HG03175 (cell line): ENCODE measurements at regions not wholly inside any gene's neighbourhood (a gene's known extent, or its start where the extent isn't known, plus 50 kb on each side); places are given as distances from the start of the nearest gene placed in this dataset.
A peak's percentile ranks its signal among the peaks of the same experiment; 100 is the strongest.
"Not testable (repeated sequence)": the region's sequence is repeated elsewhere in the genome, so short reads cannot be mapped to it uniquely, and the experiment has no call there.

Experiments used
- ATAC-seq: cut with Tn5 transposase; IDR thresholded peaks from one replicate; pipeline ENCODE4 v1.9.1; 2021; ENCODE audit warnings: mild to moderate bottlenecking, moderate library complexity; ENCODE audit not compliant: unreplicated experiment

DNA sequence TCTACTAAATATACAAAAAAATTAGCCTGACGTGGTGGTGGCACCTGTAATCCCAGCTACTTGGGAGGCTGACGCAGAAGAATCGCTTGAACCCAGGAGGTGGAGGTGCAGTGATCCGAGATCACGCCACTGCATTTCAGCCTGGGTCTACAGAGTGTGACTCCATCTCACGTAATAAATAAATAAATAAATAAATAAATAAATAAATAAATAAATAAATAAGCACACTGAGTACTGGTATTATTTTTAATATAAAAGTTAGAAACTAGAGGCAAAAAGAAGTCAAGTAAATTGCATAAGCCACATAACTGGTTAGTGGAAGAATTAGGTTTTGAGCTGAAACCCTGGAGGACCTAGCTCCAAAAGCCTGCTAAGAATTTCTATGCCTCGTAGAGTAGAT is 1262.7 kb upstream of the PABPC4L start:
- ATAC-seq: no peak

DNA sequence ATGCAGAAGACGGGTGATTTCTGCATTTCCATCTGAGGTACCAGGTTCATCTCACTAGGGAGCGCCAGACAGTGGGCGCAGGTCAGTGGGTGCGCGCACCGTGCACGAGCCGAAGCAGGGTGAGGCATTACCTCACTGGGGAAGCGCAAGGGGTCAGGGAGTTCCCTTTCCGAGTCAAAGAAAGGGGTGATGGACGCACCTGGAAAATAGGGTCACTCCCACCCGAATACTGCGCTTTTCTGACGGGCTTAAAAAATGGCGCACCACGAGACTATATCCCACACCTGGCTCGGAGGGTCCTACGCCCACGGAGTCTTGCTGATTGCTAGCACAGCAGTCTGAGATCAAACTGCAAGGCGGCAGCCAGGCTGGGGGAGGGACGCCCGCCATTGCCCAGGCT is 1246.0 kb upstream of the PABPC4L start:
- not testable (repeated sequence) for ATAC-seq

DNA sequence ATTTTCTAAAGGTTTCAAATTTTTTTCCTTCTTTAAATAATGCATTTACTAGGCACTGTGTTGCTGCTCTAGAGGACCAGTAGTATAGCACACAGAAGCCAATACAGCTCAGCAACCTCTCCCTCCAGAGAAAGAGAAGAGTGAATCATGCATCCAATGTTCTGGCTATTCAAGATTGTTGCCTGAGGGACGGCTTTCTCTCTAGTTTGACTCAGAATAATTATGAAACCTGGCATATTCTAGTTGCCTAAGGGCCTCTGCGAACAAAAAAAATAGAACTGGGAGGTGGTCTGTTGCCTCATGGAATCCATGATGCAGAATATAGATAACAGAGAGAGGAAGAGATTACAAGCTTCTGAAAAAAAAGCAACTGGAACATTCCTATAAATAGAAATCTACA is 1233.3 kb upstream of the PABPC4L start:
- no peak for ATAC-seq

- ATAC-seq: no peak
Observed at GRCh38 chr4:135429528-135429927, 1227.9 kb upstream of the PABPC4L start.

DNA sequence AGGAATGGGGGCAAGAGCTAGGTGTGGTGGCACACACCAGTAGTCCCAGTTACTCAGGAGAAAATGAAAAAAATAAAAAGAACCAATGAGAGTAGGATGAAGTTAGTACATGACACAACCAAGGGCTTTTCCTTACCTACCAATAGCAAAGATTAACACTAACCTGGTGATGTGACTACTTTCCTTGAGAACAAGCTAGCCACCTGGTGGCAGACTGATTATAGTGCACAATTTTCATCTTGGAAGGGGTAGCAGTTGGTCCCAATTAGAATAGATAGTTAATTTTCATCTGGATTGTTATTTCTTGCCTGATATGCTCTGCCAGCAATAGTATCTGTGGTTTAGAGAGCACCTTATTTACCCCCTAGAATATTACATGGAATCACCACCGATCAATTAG is 1216.8 kb upstream of the PABPC4L start:
- ATAC-seq: peak; percentile 62

DNA sequence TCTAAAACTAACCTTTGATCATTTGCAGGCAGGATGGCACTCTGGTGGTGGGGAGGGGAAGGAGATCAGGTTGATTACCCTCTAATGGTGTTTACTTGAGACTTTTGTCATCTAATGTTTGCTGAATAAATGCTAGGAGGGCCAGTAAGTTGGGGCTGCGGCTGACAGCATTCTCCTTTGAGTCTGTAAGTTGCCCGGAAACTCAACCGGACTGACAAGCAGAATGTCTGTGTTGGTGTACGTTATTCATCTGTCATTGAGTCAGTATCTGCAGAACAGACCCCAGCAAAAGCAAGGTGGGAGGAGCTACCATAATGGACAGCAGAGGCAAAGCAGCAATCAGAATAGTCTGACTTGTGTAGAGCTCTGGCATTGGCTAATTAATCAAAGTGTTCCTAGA is 1210.6 kb upstream of the PABPC4L start:
- no peak for ATAC-seq

DNA sequence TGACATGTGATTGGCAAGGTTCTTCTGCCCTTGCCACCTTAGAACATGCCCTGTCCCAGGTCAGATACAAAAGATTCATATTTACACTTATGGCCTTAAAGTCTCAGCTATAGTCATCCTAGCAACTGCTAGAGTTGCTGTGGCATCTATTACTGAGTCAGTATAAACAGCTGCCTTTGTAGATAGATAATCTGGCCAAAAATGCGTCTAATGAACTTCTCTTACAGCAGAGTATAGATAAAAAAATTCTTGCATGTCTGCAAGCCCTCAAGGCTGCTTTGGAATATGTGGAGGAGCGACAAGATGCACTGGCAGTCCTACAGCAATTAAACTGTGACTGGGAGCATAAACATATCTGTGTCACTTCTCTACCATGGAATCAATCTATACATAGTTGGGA is 1209.7 kb upstream of the PABPC4L start:
- no peak for ATAC-seq

DNA sequence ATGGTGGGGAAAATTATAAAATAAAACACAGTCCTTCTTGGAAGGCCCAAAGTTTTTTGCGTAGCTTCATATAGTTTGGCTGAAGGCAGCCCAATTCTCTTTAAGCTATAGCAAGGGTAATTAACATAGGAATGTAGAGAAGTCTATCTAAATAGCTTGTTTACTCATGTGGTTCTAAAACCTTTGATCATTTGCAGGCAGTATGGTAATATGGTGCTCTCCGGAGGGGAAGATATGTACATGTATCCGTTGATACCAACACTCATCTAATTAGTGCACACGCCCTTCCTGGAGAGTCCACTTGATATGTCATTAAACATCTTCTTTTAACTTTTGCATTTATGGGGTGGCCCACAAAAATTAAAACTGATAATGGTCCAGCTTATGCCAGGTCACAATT is 1207.7 kb upstream of the PABPC4L start:
- ATAC-seq: not testable (repeated sequence)

DNA sequence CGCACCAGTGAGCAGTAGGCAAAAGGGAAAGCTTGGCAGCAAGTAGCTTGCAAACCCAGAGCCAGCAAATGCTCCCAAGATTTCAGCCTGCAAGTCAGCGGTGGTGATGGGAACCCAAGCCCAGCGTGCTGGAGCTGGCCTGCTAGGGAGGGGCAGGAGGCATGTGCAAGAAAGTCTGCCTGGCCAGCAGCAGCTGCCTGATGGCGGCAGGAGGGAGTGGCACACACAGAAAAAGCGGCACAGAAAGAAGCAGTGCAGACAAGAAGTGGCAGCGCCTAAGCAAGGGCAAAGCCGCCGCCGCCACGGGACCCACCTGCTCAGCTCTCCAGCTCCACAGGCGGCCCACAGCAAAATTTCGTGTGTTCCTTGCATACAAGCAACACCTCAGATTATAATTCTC is 1206.5 kb upstream of the PABPC4L start:
- no peak for ATAC-seq

DNA sequence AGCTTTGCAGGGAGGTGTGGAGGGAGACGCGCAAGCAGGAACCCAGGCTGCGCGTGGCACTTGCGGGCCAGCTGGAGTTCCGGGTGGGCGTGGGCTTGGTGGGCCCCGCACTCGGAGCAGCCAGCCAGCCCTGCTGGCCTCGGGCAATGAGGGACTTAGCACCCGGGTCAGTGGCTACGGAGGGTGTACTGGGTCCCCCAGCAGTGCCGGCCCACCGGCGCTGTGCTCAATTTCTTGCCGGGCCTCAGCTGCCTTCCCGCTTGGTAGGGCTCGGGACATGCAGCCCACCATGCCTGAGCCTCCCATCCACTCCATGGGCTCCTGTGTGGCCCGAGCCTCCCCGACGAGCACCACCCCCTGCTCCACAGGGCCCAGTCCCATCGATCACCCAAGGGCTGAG is 1205.0 kb upstream of the PABPC4L start:
- ATAC-seq: not testable (repeated sequence)

DNA sequence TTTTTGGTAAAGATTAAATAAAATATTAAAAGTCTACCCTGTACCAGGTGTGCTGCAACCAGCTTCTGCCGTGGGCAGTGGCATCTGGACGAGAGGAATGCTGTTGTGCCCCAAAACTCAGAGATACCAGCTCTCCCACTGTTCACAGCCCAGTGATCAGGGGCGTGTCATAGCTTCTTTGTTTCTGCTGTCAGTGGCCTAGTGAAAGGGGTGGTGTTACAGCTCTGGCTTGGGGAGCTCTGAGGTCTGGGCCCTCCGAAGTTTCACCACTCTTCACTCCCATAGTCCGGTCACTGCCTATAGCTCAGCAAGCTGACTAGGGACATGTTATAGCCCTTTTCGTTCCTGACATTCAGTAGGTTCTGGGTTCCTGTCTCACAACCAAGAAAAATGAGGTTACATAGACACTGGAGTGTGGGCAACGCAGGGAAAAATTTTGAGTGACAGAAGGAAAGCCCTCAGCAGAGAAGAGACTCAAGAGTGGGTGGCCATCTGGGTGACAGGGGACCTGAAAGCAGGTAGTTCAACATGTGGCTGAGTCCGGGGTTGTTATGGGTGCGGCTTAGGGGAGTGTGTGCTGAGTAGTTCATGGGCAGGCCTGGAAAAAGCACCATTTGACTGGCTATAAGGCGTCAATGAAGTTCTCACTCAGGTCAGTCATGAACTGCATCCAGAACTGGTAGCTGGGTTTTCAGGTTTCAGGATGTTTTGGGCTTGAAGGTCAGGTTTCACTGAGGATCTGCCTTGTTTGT is 1184.4 kb upstream of the PABPC4L start:
- no peak for ATAC-seq

DNA sequence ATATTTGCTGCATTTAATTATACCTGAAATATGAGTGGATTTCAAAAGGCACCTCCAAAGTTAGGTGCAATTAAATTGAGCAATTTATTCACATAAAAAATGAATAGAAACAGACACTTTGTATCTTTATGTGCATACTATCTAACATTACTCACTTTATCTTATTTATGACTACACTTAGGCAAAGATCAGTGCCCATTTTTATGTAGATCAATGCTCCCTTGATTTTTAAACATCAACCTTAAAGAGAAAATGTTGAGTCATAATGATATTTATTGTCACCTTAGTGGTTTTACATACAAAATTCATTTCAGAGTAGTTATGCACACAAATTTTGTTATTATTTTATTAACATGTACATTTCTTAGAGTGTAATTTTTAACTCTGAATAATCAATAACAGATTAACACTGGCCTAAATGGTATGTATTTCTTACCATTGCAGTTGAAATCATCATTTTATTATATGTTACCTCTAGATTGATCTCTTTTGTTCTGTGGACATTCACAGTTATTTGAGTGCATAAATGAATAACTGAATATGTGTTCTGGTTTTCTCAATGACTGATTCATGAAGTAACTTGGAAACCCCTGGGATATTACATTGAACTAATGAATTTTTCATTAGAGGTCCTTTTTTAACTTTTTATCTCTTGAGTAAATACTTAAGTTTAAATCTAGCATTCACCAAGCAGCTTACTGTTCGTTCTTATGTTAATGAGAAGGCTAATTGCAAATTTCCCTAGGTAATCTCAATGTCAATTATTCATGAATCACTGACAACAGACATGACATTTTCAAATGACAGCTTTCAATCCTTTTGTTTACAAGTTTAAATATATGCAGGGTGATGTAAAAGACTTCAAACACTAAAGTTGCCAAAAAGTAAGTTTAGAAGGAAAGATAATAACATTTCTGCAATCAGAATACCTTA is 1182.0 kb upstream of the PABPC4L start:
- no peak for ATAC-seq

DNA sequence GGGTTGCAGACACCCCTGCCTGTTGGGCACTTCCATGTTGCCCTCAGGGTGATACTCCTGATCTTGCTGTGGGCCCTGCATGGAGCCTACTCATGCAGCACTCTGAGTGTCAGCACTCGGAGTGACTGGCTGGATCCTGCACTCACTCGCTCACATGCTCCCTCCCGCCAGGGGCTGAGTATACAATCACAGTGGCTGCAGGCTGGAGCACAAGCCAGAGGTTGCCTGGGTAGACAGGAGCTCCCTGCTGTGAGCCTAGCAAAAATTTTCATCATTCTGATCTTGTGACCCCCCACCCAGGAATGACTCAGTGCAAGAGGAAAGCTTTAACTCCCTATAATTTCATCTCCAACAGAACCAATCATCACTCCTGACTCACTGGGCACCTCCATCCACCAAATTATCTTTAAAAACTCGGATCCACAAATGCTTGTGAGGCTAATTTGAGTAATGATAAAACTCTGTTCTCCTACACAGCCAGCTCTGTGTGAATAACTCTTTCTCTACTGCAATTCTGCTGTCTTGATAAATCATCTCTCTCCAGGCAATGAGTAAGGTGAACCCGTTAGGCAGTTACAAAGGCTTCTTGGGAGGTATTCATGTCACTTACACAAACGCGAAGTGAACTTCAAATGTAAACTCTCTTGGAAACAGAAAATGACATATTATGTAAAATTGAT is 1180.8 kb upstream of the PABPC4L start:
- ATAC-seq: no peak

DNA sequence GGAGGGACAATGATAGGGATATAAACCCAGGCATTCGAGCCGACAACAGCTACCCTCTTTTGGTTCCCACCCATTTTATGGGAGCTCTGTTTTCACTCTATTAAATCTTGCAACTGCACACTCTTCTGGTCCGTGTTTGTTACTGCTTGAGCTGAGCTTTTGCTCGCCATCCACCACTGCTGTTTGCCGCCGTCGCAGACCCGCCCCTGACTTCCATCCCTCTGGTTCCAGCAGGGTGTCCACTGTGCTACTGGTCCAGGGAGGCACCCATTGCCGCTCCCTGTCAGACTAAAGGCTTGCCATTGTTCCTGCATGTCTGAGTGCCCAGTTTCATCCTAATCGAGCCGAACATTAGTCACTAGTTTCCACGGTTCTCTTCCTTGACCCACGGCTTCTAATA is 1170.5 kb upstream of the PABPC4L start:
- no peak for ATAC-seq

DNA sequence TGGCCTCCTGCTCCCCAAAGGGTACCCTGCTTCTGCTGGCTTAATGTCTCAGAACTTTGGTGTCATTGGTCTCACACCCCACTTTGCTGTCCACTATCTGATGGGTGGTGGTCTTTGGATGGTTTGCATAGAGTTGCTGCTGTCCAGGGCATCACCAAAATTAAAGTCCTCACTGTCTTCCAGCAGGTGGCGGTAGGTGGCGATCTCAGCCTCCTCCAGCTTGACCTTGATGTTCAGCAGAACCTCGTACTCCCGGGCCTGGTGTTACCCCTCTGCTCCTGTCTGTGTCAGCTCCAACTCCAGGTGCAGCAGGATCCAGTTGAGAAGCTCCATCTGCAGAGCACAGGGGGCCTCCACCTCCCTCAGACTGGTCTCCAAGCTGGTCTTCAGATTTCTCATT is 1169.5 kb upstream of the PABPC4L start:
- ATAC-seq: no peak

DNA sequence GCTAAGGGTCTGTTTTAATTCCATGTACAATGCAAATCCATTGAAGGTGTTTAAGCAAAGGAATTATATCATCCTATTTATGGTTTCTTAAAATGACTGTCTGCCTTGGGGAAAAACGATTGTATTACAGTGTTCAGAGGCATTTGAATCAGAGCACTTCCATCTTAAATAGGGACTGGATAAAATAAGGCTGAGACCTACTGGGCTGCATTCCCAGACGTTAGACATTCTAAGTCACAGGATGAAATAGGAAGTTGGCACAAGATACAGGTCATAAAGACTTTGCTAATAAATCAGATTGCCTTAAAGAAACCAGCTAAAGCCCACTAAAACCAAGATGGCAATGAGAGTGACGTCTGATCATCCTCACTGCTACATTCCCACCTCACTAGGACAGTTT is 1167.2 kb upstream of the PABPC4L start:
- ATAC-seq: no peak

DNA sequence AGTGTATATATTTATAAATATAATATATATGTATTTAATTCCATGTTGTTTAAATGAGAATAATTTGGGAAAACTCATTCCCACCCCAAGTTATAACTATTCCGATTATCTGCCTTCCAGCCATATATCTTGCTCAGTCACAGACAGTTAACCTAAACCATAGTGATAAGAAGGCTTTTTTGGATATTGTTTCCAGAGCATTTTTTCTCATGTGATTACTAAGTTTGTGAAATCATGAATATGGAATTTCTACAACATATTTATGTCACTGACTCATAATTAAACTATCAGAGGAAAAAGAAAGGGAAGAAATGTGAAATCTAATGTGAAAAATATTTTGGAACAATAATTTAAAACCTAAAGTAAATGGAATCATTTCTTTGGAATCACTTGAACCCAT is 1163.5 kb upstream of the PABPC4L start:
- no peak for ATAC-seq

DNA sequence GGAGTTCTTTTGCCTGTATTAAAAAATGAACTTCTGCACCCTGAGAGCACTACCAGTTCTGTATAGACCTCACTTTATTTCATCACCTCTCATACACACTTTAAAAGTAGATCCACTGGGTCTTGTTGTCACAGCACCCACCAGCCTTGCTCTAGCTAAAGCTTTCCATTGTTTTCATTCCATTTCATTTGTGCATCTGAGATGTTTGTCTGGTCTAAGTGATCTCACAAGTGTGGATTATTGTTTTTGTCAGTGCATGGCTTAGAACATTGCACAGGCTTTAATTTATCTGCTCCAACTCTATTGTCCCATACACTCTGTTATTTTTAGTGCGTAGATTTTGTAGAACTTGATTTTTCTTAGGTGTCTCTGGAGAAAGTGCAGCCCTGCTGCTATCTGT is 1157.5 kb upstream of the PABPC4L start:
- ATAC-seq: no peak

DNA sequence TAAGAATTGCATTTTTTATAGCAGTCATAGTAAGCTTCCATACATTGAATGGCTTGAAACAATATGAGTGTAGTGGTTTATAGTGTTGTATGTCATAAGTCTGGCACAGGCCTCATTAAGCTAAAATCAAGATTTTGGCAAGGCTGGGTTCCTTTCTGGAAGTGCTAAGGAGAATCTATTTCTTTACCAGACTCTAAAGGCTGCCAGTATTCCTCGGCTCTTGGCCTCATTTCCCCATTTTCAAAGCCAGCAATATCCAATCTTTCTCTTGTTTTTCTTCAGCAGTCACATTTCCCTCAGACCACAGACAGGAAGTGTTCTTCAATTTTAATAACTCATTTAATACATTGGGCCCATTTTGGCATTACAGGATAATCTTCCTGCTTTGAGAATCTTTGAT is 1155.5 kb upstream of the PABPC4L start:
- ATAC-seq: no peak

- ATAC-seq: no peak
Observed at GRCh38 chr4:135354876-135355275, 1153.3 kb upstream of the PABPC4L start.

DNA sequence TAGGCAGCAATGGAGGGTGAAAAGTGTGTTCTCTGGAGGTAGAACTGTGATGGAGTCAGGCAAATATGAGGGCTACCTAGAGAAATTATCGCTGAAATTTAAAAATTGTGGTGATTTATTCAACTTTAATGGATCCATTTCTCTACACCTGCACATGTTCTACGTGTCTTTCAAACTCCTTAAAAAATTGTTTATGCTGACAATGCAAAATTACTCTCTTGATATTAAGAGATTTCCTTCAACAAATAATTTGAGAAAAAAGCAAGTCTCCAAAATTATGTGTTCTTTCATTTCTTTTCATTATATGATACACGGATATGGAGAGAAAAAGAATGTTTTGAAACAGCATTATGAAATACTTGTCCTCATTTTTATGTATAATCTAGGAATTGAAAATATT is 1151.4 kb upstream of the PABPC4L start:
- no peak for ATAC-seq

GRCh38 chr4:135344492-135344891 is 1142.9 kb upstream of the PABPC4L start:
- ATAC-seq: no peak
